IMR-90 (cell line): ENCODE measurements at regions not wholly inside any gene's neighbourhood (a gene's known extent, or its start where the extent isn't known, plus 50 kb on each side); places are given as distances from the start of the nearest gene placed in this dataset.

Experiments used
- ATAC-seq: fragments of 200-7000 bp; cut with Tn5 transposase; 2 replicates; pipeline ENCODE4 v1.9.1; 2020; ENCODE audit warnings: low read depth, mild to moderate bottlenecking, moderate library complexity
- BruUV-seq: library from RNA; stranded (reverse); fragments of 400-500 nt; replicated peaks from 2 replicates; lab custom pipeline; 2021; lab: Mats Ljungman, UMichigan
- CTCF ChIA-PET: fragments of 300-600 bp; formaldehyde crosslinking; extraction: SDS; loops from one replicate; lab custom pipeline; 2021; ENCODE audit warnings: antibody characterized with exemption; lab: Yijun Ruan, JAX
- POLR2A ChIA-PET: fragments of 300-600 bp; sonication (Branson Sonifier 250); formaldehyde crosslinking; loops from one replicate; lab custom pipeline; 2022; ENCODE audit warnings: antibody characterized with exemption; ENCODE audit not compliant: unreplicated experiment; lab: Charles Lee
- DNase-seq: peaks from one replicate; pipeline ENCODE4 v3.0.0; 2013
- H2AFZ ChIP-seq: replicated peaks from 2 replicates; pipeline ENCODE3; 2013; ENCODE audit warnings: low read length, mild to moderate bottlenecking; ENCODE audit not compliant: poor library complexity
- H2AK5ac ChIP-seq: 2 replicates; pipeline ENCODE4 v1.6.1; 2013; ENCODE audit warnings: low read depth, low read length, inconsistent platforms
- H2AK9ac ChIP-seq: replicated peaks from 2 replicates; pipeline ENCODE3; 2013; ENCODE audit warnings: mild to moderate bottlenecking, low read depth, low read length, moderate library complexity; ENCODE audit not compliant: poor library complexity
- H2BK120ac ChIP-seq: 2 replicates; pipeline ENCODE4 v1.6.1; 2013; ENCODE audit warnings: low read depth, low read length, inconsistent platforms
- H2BK15ac ChIP-seq: 3 replicates; pipeline ENCODE4 v1.6.1; 2013; ENCODE audit warnings: low read depth, low read length, inconsistent platforms
- H2BK20ac ChIP-seq: 2 replicates; pipeline ENCODE4 v1.6.1; 2013; ENCODE audit warnings: low read depth, mild to moderate bottlenecking, inconsistent platforms, low read length, moderate library complexity
- H2BK5ac ChIP-seq: 2 replicates; pipeline ENCODE4 v1.6.1; 2013; ENCODE audit warnings: mild to moderate bottlenecking, low read depth, low read length, inconsistent platforms; ENCODE audit not compliant: poor library complexity, severe bottlenecking
- H3K14ac ChIP-seq: replicated peaks from 2 replicates; pipeline ENCODE4 v1.6.1; 2013; ENCODE audit warnings: low read depth, low read length, inconsistent platforms
- H3K18ac ChIP-seq: 2 replicates; pipeline ENCODE4 v1.6.1; 2013; ENCODE audit warnings: low read depth, low read length, control low read depth
- H3K23ac ChIP-seq: 2 replicates; pipeline ENCODE4 v1.6.1; 2013; ENCODE audit warnings: low read depth, low read length, inconsistent platforms
- H3K27ac ChIP-seq: 2 replicates; pipeline ENCODE4 v1.5.1; 2013; ENCODE audit warnings: mild to moderate bottlenecking, control low read depth, low read length; ENCODE audit not compliant: insufficient read depth
- H3K27me3 ChIP-seq: 2 replicates; pipeline ENCODE4 v1.6.1; 2013; ENCODE audit warnings: low read length; ENCODE audit not compliant: control insufficient read depth, insufficient read depth
- H3K36me3 ChIP-seq: 2 replicates; pipeline ENCODE4 v1.6.1; 2013; ENCODE audit warnings: low read length, mixed read lengths; ENCODE audit not compliant: control insufficient read depth, insufficient read depth
- H3K4ac ChIP-seq: 2 replicates; pipeline ENCODE4 v1.6.1; 2013; ENCODE audit warnings: low read depth, low read length, inconsistent platforms
- H3K4me1 ChIP-seq: 2 replicates; pipeline ENCODE4 v1.6.1; 2013; ENCODE audit warnings: low read length, mixed read lengths; ENCODE audit not compliant: control insufficient read depth, insufficient read depth
- H3K4me2 ChIP-seq: 2 replicates; pipeline ENCODE4 v1.6.1; 2013; ENCODE audit warnings: low read depth, mild to moderate bottlenecking, control low read depth, low read length, moderate library complexity
- H3K4me3 ChIP-seq: 2 replicates; pipeline ENCODE4 v1.5.1; 2013; ENCODE audit warnings: low read depth, mild to moderate bottlenecking, control low read depth, low read length, moderate library complexity; ENCODE audit not compliant: insufficient read depth
- H3K56ac ChIP-seq: 2 replicates; pipeline ENCODE4 v1.6.1; 2013; ENCODE audit warnings: low read length, inconsistent platforms; ENCODE audit not compliant: insufficient read depth; ENCODE audit errors: extremely low read depth
- H3K79me1 ChIP-seq, 2 experiments: 2 replicates each; pipeline ENCODE4 v1.6.1; 2013; ENCODE audit warnings: low read length in 2 of 2, inconsistent platforms in 1 of 2, low read depth in 1 of 2
- H3K9ac ChIP-seq: 2 replicates; pipeline ENCODE4 v1.6.1; 2013; ENCODE audit warnings: low read depth, low read length, control low read depth
- H3K9me1 ChIP-seq: 2 replicates; pipeline ENCODE4 v1.6.1; 2013; ENCODE audit warnings: low read length, inconsistent platforms; ENCODE audit not compliant: insufficient read depth
- H3K9me3 ChIP-seq: 2 replicates; pipeline ENCODE4 v1.6.1; 2013; ENCODE audit warnings: low read length; ENCODE audit not compliant: control insufficient read depth, insufficient read depth
- H4K20me1 ChIP-seq: 2 replicates; pipeline ENCODE4 v1.6.1; 2013; ENCODE audit warnings: low read length, inconsistent platforms; ENCODE audit not compliant: insufficient read depth
- H4K5ac ChIP-seq: 2 replicates; pipeline ENCODE4 v1.6.1; 2013; ENCODE audit warnings: mild to moderate bottlenecking, low read depth, low read length, control low read depth
- H4K8ac ChIP-seq, 2 experiments: 2 replicates each; pipeline ENCODE4 v1.6.1; 2013; ENCODE audit warnings: low read depth in 2 of 2, low read length in 2 of 2, control low read depth in 1 of 2, inconsistent platforms in 1 of 2
- H4K91ac ChIP-seq: 2 replicates; pipeline ENCODE4 v1.6.1; 2013; ENCODE audit warnings: low read depth, low read length, inconsistent platforms; ENCODE audit not compliant: insufficient read depth
- BHLHE40 ChIP-seq: fragments of 150-350 bp; IDR thresholded peaks from 2 replicates; pipeline ENCODE4 v1.6.1; 2016; ENCODE audit warnings: mild to moderate bottlenecking, low read depth, low read length
- CEBPB ChIP-seq: IDR thresholded peaks from 2 replicates; pipeline ENCODE4 v1.6.1; 2012; ENCODE audit warnings: low read depth, low read length, improper control_type of control experiment
- CHD1 ChIP-seq: IDR thresholded peaks from 2 replicates; pipeline ENCODE4 v1.6.1; 2012; ENCODE audit warnings: low read depth, low read length, improper control_type of control experiment
- FOS ChIP-seq: fragments of 150-350 bp; IDR thresholded peaks from 2 replicates; pipeline ENCODE4 v1.6.1; 2016; ENCODE audit warnings: low read depth, low read length
- MAFK ChIP-seq: IDR thresholded peaks from 2 replicates; pipeline ENCODE4 v1.6.1; 2012; ENCODE audit warnings: low read depth, low read length, improper control_type of control experiment
- MAZ ChIP-seq: IDR thresholded peaks from 2 replicates; pipeline ENCODE4 v1.6.1; 2012; ENCODE audit warnings: low read depth, mild to moderate bottlenecking, low read length, improper control_type of control experiment, moderate library complexity, borderline replicate concordance
- MXI1 ChIP-seq: IDR thresholded peaks from 2 replicates; pipeline ENCODE4 v1.6.1; 2012; ENCODE audit warnings: low read depth, mild to moderate bottlenecking, low read length, moderate library complexity, borderline replicate concordance
- NFE2L2 ChIP-seq: fragments of 150-350 bp; IDR thresholded peaks from 2 replicates; pipeline ENCODE4 v1.6.1; 2016; ENCODE audit warnings: low read depth, mild to moderate bottlenecking, low read length
- POLR2A ChIP-seq: IDR thresholded peaks from 2 replicates; pipeline ENCODE4 v1.6.1; 2012; ENCODE audit warnings: mild to moderate bottlenecking, low read depth, low read length
- RAD21 ChIP-seq: IDR thresholded peaks from 2 replicates; pipeline ENCODE4 v1.6.1; 2012; ENCODE audit warnings: low read length, improper control_type of control experiment
- RCOR1 ChIP-seq: IDR thresholded peaks from 2 replicates; pipeline ENCODE4 v1.6.1; 2012; ENCODE audit warnings: mild to moderate bottlenecking, low read length, improper control_type of control experiment; ENCODE audit not compliant: insufficient replicate concordance
- RFX5 ChIP-seq: IDR thresholded peaks from 2 replicates; pipeline ENCODE4 v1.8.0; 2012; ENCODE audit warnings: low read depth, mild to moderate bottlenecking, low read length, moderate library complexity
- SMC3 ChIP-seq: fragments of 150-350 bp; IDR thresholded peaks from 2 replicates; pipeline ENCODE4 v1.6.1; 2016; ENCODE audit warnings: low read depth, mild to moderate bottlenecking, antibody characterized with exemption, low read length, moderate library complexity
- WGBS, 2 experiments: methylation state at CpG; one replicate each; pipeline versions ENCODE4 v1.1.5 to v1.1.7; 2013; ENCODE audit warnings: missing lambda C conversion rate in 2 of 2; ENCODE audit not compliant: insufficient read length in 1 of 2; ENCODE audit errors: extremely low coverage in 2 of 2; 5-methylcytosine and 5-hydroxymethylcytosine counted together
- dilution Hi-C: fragments of 300-500 bp; cut with HindIII; formaldehyde crosslinking; loops from one replicate; pipeline ENCODE4 v1.14.3; 2018; ENCODE audit warnings: low sequenced_read_pairs; ENCODE audit not compliant: unreplicated experiment
- in situ Hi-C: fragments of 300-500 bp; cut with MboI; formaldehyde crosslinking; loops from 3 replicates; pipeline ENCODE4 v1.14.3; 2019; ENCODE audit warnings: low sequenced_read_pairs, inconsistent platforms, mixed read lengths
- intact Hi-C: fragments of 100-400 bp; cut with micrococcal nuclease; formaldehyde crosslinking; loops from 2 replicates; pipeline ENCODE4 v1.10.0; 2022
- TF ChIP-seq, protein P1 (sequence below): conservative IDR thresholded peaks from 2 replicates; pipeline ENCODE4 v1.5.1; 2012; ENCODE audit warnings: mild to moderate bottlenecking, low read depth, low read length, improper control_type of control experiment
- TF ChIP-seq, protein P2 (sequence below): fragments of 150-350 bp; IDR thresholded peaks from 2 replicates; pipeline ENCODE4 v1.6.1; 2017; ENCODE audit warnings: mild to moderate bottlenecking, antibody characterized with exemption, low read length, low read depth
- TF ChIP-seq, protein P3 (sequence below): fragments of 150-350 bp; IDR thresholded peaks from 2 replicates; pipeline ENCODE4 v1.6.1; 2016; ENCODE audit warnings: low read depth, mild to moderate bottlenecking, low read length, moderate library complexity, borderline replicate concordance

DNA sequence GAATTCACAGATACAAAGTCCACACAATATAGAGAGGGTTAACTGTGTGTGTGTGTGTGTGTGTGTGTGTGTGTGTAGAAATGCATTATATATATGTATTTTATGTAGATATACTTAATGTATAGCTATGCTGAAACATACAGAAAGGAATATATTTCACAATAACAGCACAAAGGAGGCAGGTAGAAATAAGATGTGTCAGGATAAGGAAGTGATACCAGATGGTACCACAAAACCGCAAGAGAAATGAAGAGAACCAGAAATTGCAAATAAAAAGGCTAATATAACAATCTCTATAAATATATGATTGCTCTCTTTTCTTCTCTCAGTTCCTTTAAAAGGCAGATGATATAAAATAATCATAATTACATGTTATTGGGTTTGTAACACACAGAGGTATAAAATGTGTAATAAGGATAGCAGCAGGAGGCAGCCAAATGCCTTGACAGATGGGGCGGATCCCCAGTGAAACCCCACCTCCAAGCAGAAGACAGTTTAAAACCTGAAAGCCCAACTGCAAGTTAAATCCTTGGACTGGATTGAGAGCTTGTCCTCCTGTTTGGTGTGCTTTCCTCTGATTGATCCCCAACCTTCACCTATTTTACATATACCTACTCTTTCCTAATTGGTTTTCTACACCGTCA lies 365.4 kb upstream of the C16orf82 start:
- intact Hi-C loops = no loop called here
- no peak for ATAC-seq
- Histone ChIP-seq H3K4me2 (no peak overlapping the region), H3K23ac (no peak overlapping the region), H3K27ac (no peak overlapping the region), H3K9me3 (peaks cover 6% of the 10 kb centered on the region), H4K5ac (no peak overlapping the region), H3K14ac (no peak overlapping the region), H2BK15ac (no peak overlapping the region), H3K27me3 (no peaks in the 10 kb centered on the region), H3K79me1 (no peaks in the 10 kb centered on the region), H2AK9ac (no peak overlapping the region), H4K20me1 (no peaks in the 10 kb centered on the region), H3K9ac (no peak overlapping the region), H4K91ac (no peak overlapping the region), H3K36me3 (no peaks in the 10 kb centered on the region), H4K8ac (no peak overlapping the region), H3K4ac (no peak overlapping the region), H2BK20ac (no peak overlapping the region), H3K4me1 (no peaks in the 10 kb centered on the region), H2AK5ac (no peak overlapping the region), H3K18ac (no peak overlapping the region), H3K4me3 (no peak overlapping the region), H3K56ac (no peak overlapping the region), H3K9me1 (no peaks in the 10 kb centered on the region), H2BK5ac (no peak overlapping the region), H2AFZ (no peak overlapping the region), H2BK120ac (no peak overlapping the region)
- ChIA-PET CTCF (no interaction called here), POLR2A (no interaction called here)
- no CpG with 5 or more reads among the region's 3 CpGs for WGBS, 2 experiments
- DNase-seq = no peak
- dilution Hi-C loops = no loop called here
- TF ChIP-seq NFE2L2 (no peak), MAZ (no peak), CEBPB (no peak), SMC3 (no peak), MXI1 (no peak), BHLHE40 (no peak), RFX5 (no peak), RAD21 (no peak), POLR2A (no peak), RCOR1 (no peak), CHD1 (no peak), FOS (no peak), MAFK (no peak)
- TF ChIP-seq, protein P1, sequence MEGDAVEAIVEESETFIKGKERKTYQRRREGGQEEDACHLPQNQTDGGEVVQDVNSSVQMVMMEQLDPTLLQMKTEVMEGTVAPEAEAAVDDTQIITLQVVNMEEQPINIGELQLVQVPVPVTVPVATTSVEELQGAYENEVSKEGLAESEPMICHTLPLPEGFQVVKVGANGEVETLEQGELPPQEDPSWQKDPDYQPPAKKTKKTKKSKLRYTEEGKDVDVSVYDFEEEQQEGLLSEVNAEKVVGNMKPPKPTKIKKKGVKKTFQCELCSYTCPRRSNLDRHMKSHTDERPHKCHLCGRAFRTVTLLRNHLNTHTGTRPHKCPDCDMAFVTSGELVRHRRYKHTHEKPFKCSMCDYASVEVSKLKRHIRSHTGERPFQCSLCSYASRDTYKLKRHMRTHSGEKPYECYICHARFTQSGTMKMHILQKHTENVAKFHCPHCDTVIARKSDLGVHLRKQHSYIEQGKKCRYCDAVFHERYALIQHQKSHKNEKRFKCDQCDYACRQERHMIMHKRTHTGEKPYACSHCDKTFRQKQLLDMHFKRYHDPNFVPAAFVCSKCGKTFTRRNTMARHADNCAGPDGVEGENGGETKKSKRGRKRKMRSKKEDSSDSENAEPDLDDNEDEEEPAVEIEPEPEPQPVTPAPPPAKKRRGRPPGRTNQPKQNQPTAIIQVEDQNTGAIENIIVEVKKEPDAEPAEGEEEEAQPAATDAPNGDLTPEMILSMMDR = no peak
- TF ChIP-seq, protein P2, sequence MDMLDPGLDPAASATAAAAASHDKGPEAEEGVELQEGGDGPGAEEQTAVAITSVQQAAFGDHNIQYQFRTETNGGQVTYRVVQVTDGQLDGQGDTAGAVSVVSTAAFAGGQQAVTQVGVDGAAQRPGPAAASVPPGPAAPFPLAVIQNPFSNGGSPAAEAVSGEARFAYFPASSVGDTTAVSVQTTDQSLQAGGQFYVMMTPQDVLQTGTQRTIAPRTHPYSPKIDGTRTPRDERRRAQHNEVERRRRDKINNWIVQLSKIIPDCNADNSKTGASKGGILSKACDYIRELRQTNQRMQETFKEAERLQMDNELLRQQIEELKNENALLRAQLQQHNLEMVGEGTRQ = no peak
- TF ChIP-seq, protein P3, sequence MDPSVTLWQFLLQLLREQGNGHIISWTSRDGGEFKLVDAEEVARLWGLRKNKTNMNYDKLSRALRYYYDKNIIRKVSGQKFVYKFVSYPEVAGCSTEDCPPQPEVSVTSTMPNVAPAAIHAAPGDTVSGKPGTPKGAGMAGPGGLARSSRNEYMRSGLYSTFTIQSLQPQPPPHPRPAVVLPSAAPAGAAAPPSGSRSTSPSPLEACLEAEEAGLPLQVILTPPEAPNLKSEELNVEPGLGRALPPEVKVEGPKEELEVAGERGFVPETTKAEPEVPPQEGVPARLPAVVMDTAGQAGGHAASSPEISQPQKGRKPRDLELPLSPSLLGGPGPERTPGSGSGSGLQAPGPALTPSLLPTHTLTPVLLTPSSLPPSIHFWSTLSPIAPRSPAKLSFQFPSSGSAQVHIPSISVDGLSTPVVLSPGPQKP = no peak
- BruUV-seq = no TSS peak
- in situ Hi-C loops = no loop called here
